ENCODE measurements at regions not wholly inside any gene's neighbourhood (a gene's known extent, or its start where the extent isn't known, plus 50 kb on each side); places are given as distances from the start of the nearest gene placed in this dataset.

DNA sequence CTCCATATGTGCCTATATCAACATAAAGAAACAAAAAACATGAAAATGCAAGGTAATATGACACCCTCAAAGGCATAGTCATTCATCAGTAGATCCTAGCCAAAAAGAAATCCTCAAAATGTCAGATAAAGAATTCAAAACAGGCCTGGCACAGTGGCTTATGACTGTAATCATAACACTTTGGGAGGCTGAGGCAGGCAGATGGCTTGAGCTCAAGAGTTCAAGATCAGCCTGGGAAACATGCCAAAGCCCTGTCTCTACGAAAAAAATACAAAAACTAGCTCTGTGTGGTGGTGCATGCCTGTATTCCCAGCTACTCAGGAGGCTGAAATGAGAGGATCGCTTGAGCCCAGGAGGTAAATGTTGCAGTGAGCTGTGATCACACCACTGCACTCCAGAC, 284.6 kb upstream of the KLHL29 start:
- no peaks in the 10 kb centered on the region for H3K36me3 Mint-ChIP-seq

GRCh38 chr2:23106242-23106785, 278.7 kb upstream of the KLHL29 start:
- Histone ChIP-seq H3K4me1 (ENCODE audit: control insufficient read depth, insufficient read depth, low read length) (no peaks in the 10 kb centered on the region), H3K4me3 (ENCODE audit: low read length) (no peak overlapping the region), H3K27ac (ENCODE audit: low read length) (no peak overlapping the region), H3K27me3 (ENCODE audit: control insufficient read depth, insufficient read depth, low read length) (no peaks in the 10 kb centered on the region), H3K36me3 (ENCODE audit: control insufficient read depth, insufficient read depth, low read length) (no peaks in the 10 kb centered on the region), H3K9me3 (ENCODE audit: control insufficient read depth, insufficient read depth, low read length) (no peaks in the 10 kb centered on the region)
- intact Hi-C loops (cut with micrococcal nuclease), result no loop called here
- H3K4me3 Mint-ChIP-seq, result no peak overlapping the region
- WGBS (ENCODE audit: insufficient coverage), result 88% methylated on average over 4 of the region's 4 CpGs
- H3K4me1 Mint-ChIP-seq, result no peaks in the 10 kb centered on the region
- ATAC-seq, result no peak
- no peaks in the 10 kb centered on the region for H3K36me3 Mint-ChIP-seq
- peaks cover 8 to 15% of the 10 kb centered on the region in 2 donors for H3K9me3 Mint-ChIP-seq
- TF ChIP-seq, protein P1, sequence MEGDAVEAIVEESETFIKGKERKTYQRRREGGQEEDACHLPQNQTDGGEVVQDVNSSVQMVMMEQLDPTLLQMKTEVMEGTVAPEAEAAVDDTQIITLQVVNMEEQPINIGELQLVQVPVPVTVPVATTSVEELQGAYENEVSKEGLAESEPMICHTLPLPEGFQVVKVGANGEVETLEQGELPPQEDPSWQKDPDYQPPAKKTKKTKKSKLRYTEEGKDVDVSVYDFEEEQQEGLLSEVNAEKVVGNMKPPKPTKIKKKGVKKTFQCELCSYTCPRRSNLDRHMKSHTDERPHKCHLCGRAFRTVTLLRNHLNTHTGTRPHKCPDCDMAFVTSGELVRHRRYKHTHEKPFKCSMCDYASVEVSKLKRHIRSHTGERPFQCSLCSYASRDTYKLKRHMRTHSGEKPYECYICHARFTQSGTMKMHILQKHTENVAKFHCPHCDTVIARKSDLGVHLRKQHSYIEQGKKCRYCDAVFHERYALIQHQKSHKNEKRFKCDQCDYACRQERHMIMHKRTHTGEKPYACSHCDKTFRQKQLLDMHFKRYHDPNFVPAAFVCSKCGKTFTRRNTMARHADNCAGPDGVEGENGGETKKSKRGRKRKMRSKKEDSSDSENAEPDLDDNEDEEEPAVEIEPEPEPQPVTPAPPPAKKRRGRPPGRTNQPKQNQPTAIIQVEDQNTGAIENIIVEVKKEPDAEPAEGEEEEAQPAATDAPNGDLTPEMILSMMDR (IDR thresholded peaks at IDR 0.05), result no peak
- H3K27me3 Mint-ChIP-seq (ENCODE audit: low read depth in 2 of 2), result no peaks in the 10 kb centered on the region
- DNase-seq, result no peak
- H3K27ac Mint-ChIP-seq, result no peak overlapping the region

More for the DNA sequence above, 284.6 kb upstream of the KLHL29 start:
- no peak overlapping the region for H3K27ac Mint-ChIP-seq
- H3K36me3 ChIP-seq (ENCODE audit: control insufficient read depth, insufficient read depth, low read length), result no peaks in the 10 kb centered on the region
- DNase-seq (no peak), ATAC-seq (no peak)
- H3K4me1 ChIP-seq (ENCODE audit: control insufficient read depth, insufficient read depth, low read length), result no peaks in the 10 kb centered on the region
- no peaks in the 10 kb centered on the region for H3K27me3 Mint-ChIP-seq (ENCODE audit: low read depth in 2 of 2)
- intact Hi-C loops (cut with micrococcal nuclease), result no loop called here
- no peak overlapping the region for H3K4me3 Mint-ChIP-seq
- H3K9me3 Mint-ChIP-seq, result peaks cover 7 to 11% of the 10 kb centered on the region in 2 donors
- H3K4me1 Mint-ChIP-seq, result no peaks in the 10 kb centered on the region
- H3K4me3 ChIP-seq (ENCODE audit: low read length), result no peak overlapping the region
- H3K9me3 ChIP-seq (ENCODE audit: control insufficient read depth, insufficient read depth, low read length), result no peaks in the 10 kb centered on the region
- H3K27me3 ChIP-seq (ENCODE audit: control insufficient read depth, insufficient read depth, low read length), result no peaks in the 10 kb centered on the region
- 67% methylated on average over 2 of the region's 2 CpGs for WGBS (ENCODE audit: insufficient coverage)
- no peak overlapping the region for H3K27ac ChIP-seq (ENCODE audit: low read length)
- TF ChIP-seq, protein P1 (IDR thresholded peaks at IDR 0.05), result no peak

DNA sequence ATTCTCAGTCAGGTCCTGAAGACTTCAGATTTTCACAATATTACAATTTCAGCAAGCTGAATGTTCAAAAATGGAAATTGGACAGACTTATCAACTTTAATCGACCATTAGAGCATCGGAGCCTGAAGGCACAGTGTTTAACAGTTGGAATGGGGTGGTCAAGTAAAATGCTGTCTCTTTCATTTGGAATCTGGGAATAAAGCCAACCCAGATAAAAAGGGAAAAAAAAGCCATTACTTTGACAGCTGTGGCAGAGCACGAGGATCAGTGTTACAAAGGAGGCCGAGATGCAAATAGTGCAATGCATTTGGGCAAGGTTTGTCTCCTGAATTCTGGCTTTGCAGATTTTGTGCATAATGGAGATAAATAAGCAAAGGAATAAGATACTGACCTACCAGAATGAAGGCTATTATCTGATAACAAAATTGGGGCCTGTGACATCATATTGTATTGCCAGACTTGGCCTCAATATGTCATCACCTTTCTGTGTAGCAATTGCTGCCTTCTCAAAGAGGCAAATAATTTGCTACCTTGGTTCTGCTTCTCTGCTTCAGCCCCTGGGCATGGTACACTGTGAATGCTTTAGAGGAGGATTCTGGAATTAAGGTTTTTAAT, 277.5 kb upstream of the KLHL29 start:
- no peaks in the 10 kb centered on the region for H3K27me3 ChIP-seq (ENCODE audit: control insufficient read depth, insufficient read depth, low read length)
- Mint-ChIP-seq H3K27me3 (ENCODE audit: low read depth in 2 of 2) (no peaks in the 10 kb centered on the region), H3K4me1 (no peaks in the 10 kb centered on the region), H3K36me3 (no peaks in the 10 kb centered on the region), H3K27ac (no peak overlapping the region), H3K4me3 (no peak overlapping the region), H3K9me3 (peaks cover 6 to 15% of the 10 kb centered on the region in 2 donors)
- 94% methylated on average over 4 of the region's 4 CpGs for WGBS (ENCODE audit: insufficient coverage)
- DNase-seq (no peak), ATAC-seq (no peak)
- no peaks in the 10 kb centered on the region for H3K9me3 ChIP-seq (ENCODE audit: control insufficient read depth, insufficient read depth, low read length)
- H3K4me3 ChIP-seq (ENCODE audit: low read length), result no peak overlapping the region
- TF ChIP-seq, protein P1 (IDR thresholded peaks at IDR 0.05), result no peak
- intact Hi-C loops (cut with micrococcal nuclease), result no loop called here
- no peak overlapping the region for H3K27ac ChIP-seq (ENCODE audit: low read length)
- no peaks in the 10 kb centered on the region for H3K4me1 ChIP-seq (ENCODE audit: control insufficient read depth, insufficient read depth, low read length)
- no peaks in the 10 kb centered on the region for H3K36me3 ChIP-seq (ENCODE audit: control insufficient read depth, insufficient read depth, low read length)

DNA sequence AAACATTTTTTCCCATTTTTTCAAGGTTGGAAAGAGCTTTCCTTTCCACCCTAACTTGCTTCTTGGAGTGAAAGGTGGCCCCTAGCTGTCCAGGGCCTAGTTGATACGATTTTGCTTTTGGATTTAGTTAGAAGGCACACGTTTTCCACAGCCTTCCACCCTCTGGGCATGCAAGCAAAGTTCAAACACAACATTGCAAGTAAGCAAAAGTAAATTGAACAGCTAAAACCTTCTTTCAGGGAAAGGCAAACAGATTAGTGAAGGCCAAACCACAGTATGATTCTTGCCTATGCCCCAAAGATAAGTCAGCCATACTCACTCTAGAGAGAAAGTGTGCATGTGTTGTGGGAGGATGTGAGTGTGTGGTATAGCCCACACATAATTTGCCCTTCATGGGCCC, 273.7 kb upstream of the KLHL29 start:
- H3K36me3 ChIP-seq (ENCODE audit: control insufficient read depth, insufficient read depth, low read length), result no peaks in the 10 kb centered on the region
- Mint-ChIP-seq H3K27ac (no peak overlapping the region), H3K9me3 (peaks cover 3 to 7% of the 10 kb centered on the region in 2 donors), H3K36me3 (no peaks in the 10 kb centered on the region), H3K27me3 (ENCODE audit: low read depth in 2 of 2) (no peaks in the 10 kb centered on the region), H3K4me3 (no peak overlapping the region), H3K4me1 (no peaks in the 10 kb centered on the region)
- H3K27me3 ChIP-seq (ENCODE audit: control insufficient read depth, insufficient read depth, low read length), result no peaks in the 10 kb centered on the region
- no peak overlapping the region for H3K4me3 ChIP-seq (ENCODE audit: low read length)
- TF ChIP-seq, protein P1 (IDR thresholded peaks at IDR 0.05), result no peak
- no peaks in the 10 kb centered on the region for H3K9me3 ChIP-seq (ENCODE audit: control insufficient read depth, insufficient read depth, low read length)
- no peak overlapping the region for H3K27ac ChIP-seq (ENCODE audit: low read length)
- intact Hi-C loops (cut with micrococcal nuclease), result no loop called here
- no peak for DNase-seq
- H3K4me1 ChIP-seq (ENCODE audit: control insufficient read depth, insufficient read depth, low read length), result no peaks in the 10 kb centered on the region
- no peak for ATAC-seq
- 68% methylated on average over 2 of the region's 2 CpGs for WGBS (ENCODE audit: insufficient coverage)
